ENCODE measurements at regions not wholly inside any gene's neighbourhood (a gene's known extent, or its start where the extent isn't known, plus 50 kb on each side); places are given as distances from the start of the nearest gene placed in this dataset.

GRCh38 chr6:129967427-129967826 lies 51.0 kb upstream of the L3MBTL3 start:
- no peak for DNase-seq

GRCh38 chr6:129966125-129966524 lies 52.3 kb upstream of the L3MBTL3 start:
- no peak for DNase-seq

- no peak for DNase-seq
These were observed 53.3 kb upstream of the L3MBTL3 start for GRCh38 chr6:129965096-129965495.

GRCh38 chr6:129959358-129959930 lies 58.9 kb upstream of the L3MBTL3 start:
- no peak for DNase-seq

- DNase-seq = no peak
These were observed 60.2 kb upstream of the L3MBTL3 start for GRCh38 chr6:129957941-129958898.

- DNase-seq = no peak
These were observed 62.8 kb upstream of the L3MBTL3 start for GRCh38 chr6:129955584-129955983.

GRCh38 chr6:129954749-129955431 lies 63.5 kb upstream of the L3MBTL3 start:
- DNase-seq = no peak

- DNase-seq = no peak
These were observed 70.6 kb upstream of the L3MBTL3 start for GRCh38 chr6:129947797-129948196.

GRCh38 chr6:129946439-129947140 lies 71.8 kb upstream of the L3MBTL3 start:
- no peak for DNase-seq

- no peak for DNase-seq
These were observed 74.6 kb upstream of the L3MBTL3 start for GRCh38 chr6:129943637-129944271.

- no peak for DNase-seq
These were observed 77.8 kb upstream of the L3MBTL3 start for GRCh38 chr6:129940454-129941195.

- no peak for DNase-seq
These were observed 77.3 kb upstream of the TMEM244 start for GRCh38 chr6:129938249-129939020.

- peak; percentile 43 for DNase-seq
These were observed 75.4 kb upstream of the TMEM244 start for GRCh38 chr6:129936329-129937165.

GRCh38 chr6:129932321-129932720 lies 71.2 kb upstream of the TMEM244 start:
- no peak for DNase-seq

- DNase-seq = no peak
These were observed 68.3 kb upstream of the TMEM244 start for GRCh38 chr6:129929433-129929832.

GRCh38 chr6:129923530-129924250 lies 62.6 kb upstream of the TMEM244 start:
- DNase-seq = no peak

GRCh38 chr6:129921169-129921817 lies 60.2 kb upstream of the TMEM244 start:
- no peak for DNase-seq

GRCh38 chr6:129920103-129920798 lies 59.1 kb upstream of the TMEM244 start:
- no peak for DNase-seq

Data from activated CD8-positive, alpha-beta memory T cell treated with anti-CD3 and anti-CD28 coated beads, Interleukin-2, amount 50 U/mL, for 4 hours (primary cell).